CD1c-positive myeloid dendritic cell (primary cell): ENCODE measurements at regions not wholly inside any gene's neighbourhood (a gene's known extent, or its start where the extent isn't known, plus 50 kb on each side); places are given as distances from the start of the nearest gene placed in this dataset.

Experiments used
- DNase-seq: peaks from one replicate; pipeline ENCODE4 v3.0.0-alpha.2; 2016; ENCODE audit errors: extremely low spot score

DNA sequence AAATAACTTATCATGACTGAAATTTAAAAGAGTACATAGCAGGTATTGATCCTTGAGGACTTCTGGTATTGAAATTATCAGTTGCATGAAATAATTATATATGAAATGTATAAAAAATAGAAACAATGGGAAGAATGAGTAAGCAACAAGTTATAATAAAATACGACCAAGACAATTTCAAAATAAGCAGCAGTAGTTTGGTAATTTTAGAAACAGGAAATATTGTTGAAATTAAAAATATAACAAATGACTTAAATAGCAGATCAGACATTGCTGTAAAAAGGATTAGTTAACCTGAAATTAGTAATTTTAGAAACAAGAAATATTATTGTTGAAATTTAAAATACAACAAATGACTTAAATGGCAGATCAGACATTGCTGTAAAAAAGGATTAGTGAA lies 152.3 kb downstream of the BTC start:
- no peak for DNase-seq

DNA sequence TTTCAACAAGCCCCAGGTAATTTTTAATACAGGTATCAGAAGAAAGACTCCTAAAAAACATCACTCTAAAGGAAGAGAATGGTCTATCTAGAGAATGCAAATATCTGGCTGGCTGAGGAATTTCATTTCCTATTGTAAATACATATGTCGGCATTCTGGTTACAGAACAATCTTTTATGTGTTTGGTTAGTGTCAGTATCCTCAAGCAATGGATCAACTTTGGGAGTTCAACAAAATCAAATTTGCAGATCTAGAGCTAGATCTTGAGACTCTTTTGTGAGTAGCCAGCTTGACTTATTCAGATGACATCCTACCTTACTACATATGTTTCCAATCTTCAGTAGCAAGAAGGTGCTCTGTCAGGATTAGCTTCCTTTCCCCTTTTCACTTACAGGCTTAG lies 145.1 kb downstream of the BTC start:
- DNase-seq = no peak

DNA sequence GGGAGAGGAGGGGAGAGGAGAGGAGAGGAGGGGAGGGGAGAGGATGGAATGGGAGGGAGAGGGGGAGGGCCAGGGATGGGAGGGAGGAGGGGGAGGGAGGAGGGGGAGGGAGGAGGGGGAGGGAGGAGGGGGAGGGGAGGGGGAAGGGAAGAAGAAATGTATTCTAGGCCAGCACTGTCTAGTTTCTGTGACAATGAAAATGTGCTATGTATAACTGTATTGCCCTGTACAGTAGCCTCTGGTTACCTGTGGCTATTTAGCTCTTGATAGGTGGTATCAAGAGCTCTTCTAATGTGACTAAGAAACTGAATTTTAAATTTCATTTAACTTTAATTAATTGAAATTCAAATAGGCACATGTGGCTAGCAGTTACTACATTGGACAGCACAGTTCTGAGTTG lies 143.1 kb downstream of the BTC start:
- DNase-seq = no peak

DNA sequence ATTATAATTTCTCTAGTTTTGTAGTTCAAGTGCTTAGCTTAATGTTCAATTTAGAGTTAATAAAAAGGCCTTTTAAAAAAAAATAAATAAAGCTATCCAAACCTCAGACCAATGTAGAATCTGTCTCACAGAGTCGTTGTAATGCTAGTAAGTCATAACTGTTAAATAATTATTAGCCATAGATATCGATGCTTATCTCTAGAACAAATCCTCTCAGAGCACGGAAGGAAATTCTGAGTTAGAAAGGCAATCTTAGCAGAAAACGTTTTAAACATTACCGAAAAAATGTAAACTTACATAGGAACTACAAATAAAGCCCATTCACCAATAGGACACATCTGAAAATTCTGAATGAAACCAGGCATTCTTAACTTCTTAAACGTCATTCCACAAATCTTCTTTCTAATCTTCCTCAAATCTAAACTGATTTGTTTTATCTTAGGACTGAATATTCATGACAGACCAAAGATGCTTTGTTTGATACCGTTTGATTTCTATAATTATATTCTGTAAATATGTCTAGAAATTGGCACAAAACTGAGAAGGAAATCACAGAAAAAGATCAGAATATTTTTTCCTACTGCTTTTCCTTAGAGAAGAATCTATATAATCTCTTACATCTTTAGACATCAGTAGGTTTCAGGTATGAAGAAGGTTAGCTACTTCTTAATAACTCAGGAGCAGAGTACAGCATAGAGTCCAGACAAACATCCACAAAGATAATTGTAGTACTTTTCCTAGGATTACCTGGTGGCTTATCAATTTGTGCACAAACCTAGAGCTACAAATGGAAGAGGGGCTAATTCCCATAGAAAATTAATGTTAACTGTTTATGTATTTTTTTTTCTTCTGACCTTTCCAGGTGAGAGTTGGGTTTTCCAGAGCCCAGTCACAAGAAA lies 140.7 kb downstream of the BTC start:
- DNase-seq = no peak

DNA sequence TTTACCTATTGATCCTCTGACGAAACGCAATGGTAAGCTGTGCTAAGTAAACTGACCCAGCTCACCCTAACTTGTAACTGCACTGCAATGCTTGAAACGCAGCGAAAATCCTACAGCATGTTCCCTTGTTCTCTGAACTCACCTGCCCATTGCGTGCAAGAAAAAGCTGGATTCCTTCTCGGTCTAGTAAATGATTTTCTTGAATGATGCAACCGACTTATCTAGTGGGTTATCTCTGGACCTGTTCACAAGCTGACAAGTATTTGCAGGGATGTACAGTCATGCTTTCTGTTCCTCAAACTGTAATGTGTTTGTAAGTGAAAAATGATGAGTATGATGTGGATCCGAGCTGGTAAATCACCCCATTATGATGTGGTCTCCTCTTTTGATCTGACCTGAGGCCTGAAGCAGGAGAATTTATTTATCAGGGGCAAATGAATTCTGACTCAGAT lies 140.1 kb downstream of the BTC start:
- DNase-seq = peak; percentile 68

DNA sequence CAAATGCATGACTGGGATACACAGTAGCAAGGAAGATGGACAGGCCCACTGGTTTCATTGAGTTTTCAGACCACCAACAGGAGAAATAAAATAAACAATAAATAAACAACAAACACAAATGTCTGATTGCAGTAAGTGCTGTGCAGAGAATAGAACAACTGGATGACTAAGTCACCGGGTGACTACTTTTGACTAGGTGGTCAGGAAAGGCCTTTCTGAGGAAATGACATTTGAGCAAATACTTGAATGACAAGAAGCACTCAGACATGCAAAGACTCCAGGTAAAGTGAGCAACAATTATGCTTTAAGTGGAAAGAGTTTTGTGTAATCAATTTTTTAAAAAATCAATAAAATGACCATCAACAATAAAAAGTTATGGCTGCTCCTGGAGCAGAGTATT lies 137.7 kb downstream of the BTC start:
- DNase-seq = no peak

DNA sequence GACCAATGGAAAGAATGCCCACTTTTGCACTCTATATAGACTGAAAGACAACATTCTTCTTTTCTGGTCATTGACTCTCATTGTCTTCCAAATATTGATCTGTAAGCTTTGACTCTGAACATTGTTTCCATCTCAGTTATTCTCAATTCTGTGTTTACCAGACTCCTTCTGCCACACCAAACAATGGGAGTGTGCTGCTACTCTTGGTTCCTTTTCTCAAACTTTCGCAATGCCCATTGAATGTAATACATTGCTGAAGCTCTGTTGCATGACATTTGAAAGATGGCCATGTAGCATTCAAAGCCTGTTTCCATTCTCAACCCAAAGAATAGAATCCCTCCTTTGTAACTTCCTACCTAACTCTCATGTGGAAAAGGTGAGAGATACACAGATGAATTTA lies 136.2 kb downstream of the BTC start:
- peak; percentile 69 for DNase-seq

DNA sequence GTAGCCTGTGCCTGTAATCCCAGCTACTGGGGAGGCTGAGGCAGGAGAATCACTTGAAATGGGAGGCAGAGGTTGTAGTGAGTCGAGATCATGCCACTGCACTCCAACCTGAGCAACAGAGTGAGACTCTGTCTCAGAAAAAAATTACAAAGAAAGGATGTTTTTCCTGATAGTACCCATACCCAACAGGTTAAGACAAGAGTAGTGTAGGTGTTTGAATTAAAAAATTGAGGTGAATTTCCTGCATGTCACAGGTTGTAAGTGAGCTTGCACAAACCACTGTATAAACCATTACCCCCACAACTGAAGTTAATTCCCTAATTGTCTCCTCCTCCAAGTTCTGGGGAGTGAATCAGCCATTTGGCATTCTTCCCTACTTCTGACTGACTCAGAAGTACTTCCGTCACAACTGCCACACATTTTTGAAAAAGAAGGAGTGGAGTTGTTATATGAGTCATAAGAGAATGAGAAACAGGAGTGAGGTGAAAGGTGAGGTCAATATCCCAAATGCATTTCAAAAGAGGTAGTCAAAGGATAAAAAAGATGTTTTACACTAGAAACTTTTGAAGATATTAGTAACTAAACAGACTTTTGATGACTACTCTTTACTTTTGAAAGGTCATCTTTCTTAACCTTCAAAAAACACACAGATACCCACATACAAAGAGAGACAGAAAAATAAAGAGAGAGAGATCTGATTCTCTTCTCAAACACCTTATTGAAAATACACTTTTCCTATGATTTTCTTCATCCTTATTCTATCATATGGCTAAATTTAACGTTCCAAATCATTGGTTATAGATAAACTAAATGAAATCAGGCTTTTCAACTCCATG lies 134.5 kb downstream of the BTC start:
- peak; percentile 91 for DNase-seq

DNA sequence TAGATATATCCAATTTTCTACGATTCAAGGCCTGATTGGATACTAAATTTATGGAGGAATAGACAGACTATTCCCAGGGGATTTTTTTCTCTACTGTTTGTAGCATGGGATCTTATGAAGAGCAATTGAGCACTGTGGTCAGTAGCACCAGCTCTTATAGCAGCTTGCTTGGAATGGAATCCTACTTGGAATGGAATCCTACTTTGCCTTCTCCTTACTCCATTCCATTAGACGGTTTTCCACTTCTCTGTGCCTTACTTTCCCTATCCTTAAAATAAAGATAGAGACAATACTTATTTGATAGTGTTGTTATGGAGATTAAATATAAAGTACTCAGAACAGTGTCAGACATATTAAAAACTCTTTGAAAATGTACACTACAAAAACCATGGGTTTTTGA lies 133.5 kb downstream of the BTC start:
- no peak for DNase-seq

DNA sequence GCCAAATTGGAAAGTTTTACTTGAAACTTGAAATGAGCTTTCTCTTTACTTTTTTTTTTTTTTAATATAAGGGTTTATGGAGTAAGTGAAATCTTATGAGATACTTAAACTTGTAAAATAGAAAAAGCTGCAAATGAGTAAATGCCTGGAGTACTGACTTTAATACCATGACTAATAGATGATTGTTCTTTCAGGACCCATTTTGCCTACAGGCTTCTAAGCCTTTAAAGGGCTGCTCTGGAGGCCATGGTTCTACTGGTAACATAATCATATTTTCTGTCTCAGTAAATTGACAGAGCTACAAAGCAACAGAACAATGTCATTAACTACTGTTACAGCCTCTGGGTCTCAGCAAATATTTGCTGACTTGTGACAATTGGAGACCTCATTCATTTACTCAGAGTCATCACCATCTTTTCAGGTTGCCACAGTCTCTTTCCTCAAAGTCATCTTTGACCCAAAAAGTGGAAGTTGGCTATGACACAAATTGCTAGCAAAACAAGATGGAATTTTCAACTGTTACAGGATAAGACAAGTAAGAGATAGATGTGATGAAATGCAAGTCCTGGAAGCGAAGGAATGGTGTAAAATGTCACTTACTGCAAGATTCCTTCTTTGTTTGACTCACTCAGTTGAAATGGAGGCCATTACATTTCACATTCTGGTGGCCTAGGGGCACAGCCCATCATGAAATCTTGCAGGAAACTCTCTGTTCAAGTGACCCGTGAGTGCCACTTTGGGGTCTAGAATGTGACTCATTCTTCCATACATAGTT lies 132.7 kb downstream of the BTC start:
- peak; percentile 39 for DNase-seq

DNA sequence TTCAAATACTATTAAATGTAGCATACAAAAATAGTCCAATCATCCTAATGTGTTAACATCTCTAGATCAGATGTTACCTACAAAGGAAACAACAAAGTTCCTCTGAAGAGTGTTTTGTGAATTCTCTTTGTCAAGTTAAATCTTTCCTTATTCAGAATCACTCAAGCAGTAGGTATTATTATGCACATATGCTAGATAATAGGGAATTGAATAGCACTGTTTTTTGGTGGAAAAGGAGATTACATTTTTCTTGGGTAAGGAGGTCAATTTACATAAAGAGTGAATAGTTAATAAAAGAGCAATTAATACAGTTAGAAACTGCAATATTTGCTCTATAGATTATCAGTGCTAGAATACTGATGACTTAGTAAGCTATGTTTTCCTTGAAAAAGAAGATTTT lies 130.7 kb downstream of the BTC start:
- no peak for DNase-seq

DNA sequence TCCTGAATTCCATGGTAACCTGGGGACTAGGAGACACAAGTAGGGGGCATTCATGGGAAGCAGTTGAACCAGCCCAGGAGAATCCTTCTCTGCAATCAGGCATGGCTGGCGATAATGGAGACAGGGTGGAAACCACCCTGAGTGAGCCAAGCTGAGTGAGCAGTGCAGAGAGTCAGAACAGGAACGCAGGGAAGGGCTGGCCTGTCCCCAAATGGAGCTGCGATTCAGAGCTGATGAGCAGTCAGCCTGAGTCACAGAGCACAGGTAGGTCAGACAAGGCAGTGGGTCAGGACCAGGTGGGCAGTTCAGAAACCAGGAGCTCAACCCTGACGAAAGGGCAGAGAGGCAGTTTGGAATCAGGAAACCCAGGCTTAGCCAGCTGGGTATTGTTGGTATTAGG lies 129.0 kb downstream of the BTC start:
- DNase-seq = no peak

DNA sequence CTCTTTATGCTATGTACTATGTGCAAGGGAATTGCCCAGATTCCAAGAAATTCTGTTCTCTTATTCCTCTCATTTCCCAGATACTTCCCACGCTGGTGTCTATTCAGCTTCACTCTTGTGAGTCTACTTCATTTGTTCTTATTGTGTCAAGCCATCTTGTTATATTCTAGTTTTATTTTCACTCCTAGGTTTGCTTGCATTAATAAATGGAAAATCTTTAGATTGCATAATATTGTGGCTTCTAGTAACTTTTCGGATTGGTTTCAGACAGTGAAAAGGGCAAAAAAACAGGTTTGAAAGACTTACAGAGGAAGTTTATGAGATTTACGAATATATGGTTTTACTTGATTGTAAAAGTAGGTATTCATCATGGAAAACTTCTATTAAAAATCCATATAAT lies 128.4 kb downstream of the BTC start:
- DNase-seq = no peak

DNA sequence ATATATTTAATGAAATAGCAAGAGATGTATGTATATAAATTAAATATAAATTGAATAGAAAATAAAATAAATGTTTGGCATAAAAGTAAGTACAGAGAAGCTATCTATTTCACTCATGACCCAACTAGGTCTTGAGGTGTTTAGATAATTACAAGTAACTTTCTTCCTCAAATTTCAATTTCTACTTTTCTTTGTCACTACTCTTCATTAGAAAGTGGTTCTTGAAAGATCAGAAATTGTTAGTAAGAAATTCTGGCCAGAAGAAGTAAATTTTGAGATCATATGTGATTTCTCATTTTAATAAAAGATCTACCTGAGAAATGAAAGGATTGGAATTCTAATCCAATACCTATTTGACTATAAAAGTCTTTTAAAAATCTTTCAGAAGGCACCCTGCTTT lies 126.9 kb downstream of the BTC start:
- no peak for DNase-seq

DNA sequence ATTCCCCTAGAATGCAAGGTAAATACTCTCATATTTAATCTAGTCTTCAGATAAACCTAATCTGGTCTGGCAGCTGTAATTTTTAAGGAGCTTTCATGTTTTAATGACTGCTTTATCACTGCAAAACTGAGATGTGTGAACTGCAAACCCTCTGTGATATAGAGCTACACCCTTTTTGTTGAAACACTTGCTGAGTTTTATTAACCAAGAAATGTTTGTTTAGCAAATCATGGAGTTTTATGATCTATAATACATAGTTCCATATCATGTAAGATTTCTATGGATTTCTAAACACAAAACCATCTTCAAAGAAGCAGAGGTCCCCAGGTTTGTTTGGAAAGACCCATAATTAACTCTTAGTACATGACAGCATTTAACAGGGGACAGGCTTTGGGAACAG lies 126.4 kb downstream of the BTC start:
- no peak for DNase-seq

DNA sequence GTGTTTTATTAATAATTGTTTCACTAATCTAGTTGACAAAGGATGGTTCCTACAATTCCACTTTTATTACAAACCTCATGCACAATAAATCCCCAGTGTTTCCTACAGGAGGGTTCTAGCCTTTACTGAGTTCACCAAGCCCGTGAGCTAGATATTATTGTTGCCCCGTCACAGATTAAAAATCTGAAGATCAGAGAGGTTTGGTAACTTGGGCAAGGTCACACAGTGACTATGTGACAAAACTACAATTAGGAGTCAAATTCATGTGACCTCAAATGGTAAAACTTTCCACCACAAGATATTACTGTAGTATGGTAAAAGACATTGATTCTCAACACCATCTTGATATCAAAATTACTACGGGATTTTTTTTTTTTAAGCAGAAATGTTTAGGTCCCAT lies 124.6 kb downstream of the BTC start:
- no peak for DNase-seq

DNA sequence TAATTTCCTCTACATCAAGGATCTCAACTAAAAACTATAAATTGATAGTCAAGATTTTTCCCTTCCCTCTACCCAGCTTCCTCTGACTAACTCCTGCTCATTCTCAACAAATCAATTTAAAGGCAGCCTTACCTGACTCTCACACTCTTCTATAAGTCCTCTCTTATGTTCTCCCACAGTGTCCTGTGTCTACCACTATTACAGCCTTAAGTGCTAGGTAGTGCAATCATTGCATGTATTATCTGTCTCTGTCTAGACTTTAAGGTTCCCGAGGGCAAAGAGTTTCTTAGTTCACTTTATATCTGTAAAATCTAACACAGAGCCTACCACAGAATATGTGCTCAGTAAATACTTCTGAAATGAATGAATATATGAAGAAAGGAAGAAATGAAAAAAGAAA lies 123.7 kb downstream of the BTC start:
- DNase-seq = no peak

DNA sequence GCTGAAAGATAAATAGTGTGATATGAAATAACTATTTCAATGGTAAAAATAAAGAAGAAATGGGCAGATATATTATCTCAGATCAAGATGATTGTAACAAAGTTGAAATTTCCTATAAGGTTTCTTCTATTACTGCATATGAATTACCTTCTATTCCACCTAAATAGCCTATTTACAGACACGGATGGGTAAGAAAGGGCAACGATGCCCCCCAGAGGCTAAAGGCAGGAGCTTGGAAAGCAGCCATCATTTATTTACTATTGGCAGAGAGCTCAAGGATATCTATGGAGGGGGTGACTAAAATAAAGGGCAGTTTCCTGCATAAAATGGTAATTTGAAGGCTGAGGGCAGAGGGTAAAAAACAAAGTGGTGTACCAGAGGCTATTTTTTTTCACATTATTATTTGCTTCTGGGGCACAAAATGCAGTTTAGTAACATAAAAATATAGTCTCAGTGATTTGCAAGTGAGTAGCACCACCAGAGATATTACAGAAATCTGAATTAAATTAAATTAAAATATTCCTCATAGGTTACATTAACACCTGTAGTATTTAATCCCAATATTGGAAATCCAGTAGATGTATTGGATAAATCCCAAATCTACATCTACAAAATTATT lies 123.1 kb downstream of the BTC start:
- DNase-seq = peak; percentile 76

DNA sequence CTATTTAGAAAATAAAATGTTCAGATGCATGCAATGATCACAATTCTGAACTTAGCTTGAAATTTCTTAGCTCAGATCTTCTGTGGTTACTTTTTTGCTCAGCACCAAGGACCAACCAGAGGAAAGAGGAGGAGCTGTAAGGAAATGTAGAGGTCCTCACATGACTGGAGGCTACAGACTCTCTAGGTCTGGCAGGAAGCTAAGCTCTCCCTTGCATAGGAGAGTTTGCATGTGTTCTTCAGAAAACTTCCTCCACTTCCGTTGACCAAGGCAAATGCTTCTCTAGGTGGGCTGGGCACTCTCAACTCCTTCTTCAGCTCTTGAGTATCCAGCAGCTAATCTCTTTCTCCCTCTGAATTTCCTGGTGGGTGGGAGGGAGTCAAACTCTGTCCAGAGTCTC lies 119.6 kb downstream of the BTC start:
- DNase-seq = no peak

DNA sequence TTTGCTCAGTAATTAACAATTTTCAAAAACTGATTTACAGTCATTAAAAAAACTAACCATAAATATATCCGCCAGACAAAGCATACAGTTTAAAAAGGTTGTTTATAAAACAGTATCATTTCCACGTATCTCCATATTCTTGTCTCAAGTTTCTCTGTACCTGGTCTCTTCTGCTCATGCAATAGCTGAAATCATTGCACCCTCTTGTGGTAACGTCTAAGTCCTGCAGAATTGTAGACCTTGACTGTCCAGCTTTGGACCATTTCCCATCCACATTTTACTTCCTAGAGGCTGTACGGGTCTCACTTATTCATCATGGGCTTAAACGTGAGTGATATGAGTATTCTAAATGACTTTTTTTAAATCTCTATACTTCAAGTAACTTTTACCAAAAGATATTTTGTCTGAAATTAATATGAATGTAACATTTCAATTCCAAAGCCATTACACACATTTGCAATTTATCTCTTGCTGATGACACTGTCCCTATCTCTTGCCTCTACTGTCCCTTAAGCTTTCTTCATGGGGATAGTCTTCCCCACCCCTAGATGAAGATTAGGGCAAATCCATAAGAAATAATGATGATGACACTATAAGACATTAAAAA lies 118.5 kb downstream of the BTC start:
- DNase-seq = peak; percentile 62
